ENCODE measurements at regions not wholly inside any gene's neighbourhood (a gene's known extent, or its start where the extent isn't known, plus 50 kb on each side); places are given as distances from the start of the nearest gene placed in this dataset.
A peak's percentile ranks its signal among the peaks of the same experiment; 100 is the strongest.

GRCh38 chr4:110361921-110362320, 114.0 kb upstream of the ENPEP start:
- no peak for TF ChIP-seq POLR2AphosphoS5 (IDR thresholded peaks at IDR 0.05; ENCODE audit: low read depth, low read length)
- no peak for TF ChIP-seq TAF1 (IDR thresholded peaks at IDR 0.05; ENCODE audit: borderline replicate concordance, insufficient read depth, low read length)
- no peak for TF ChIP-seq SIN3A (IDR thresholded peaks at IDR 0.05; ENCODE audit: borderline replicate concordance, insufficient read depth, low read length)
- 0 out of 4 replicates have a peak, but pooled peaks of 1 of the 2 experiments have one; percentile 27 for TF ChIP-seq REST (IDR thresholded peaks at IDR 0.05; ENCODE audit: insufficient read depth in 1 of 2, low read depth in 2 of 2, low read length in 2 of 2)

All from PFSK-1 (cell line).